ENCODE measurements at regions not wholly inside any gene's neighbourhood (a gene's known extent, or its start where the extent isn't known, plus 50 kb on each side); places are given as distances from the start of the nearest gene placed in this dataset.

DNA sequence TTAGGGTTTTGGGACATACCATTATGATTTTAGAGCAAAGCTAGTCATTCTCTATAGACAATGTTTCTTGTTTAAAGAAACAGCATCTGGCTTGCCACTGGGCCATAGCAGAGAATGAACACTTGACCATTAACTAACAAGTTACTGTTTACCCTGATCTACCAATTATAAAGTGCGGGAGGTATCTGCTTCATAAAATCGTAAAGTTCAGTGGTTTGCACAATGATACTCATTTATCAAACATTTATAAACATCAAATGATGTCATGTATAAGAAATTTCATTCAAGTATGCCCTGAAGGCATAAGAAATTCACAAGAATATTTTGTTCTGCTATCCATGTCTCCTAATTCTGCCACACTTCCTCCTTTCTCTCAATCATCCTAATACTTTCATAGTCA lies 139.2 kb downstream of the PCDH20 start:
- TF ChIP-seq, protein P1, sequence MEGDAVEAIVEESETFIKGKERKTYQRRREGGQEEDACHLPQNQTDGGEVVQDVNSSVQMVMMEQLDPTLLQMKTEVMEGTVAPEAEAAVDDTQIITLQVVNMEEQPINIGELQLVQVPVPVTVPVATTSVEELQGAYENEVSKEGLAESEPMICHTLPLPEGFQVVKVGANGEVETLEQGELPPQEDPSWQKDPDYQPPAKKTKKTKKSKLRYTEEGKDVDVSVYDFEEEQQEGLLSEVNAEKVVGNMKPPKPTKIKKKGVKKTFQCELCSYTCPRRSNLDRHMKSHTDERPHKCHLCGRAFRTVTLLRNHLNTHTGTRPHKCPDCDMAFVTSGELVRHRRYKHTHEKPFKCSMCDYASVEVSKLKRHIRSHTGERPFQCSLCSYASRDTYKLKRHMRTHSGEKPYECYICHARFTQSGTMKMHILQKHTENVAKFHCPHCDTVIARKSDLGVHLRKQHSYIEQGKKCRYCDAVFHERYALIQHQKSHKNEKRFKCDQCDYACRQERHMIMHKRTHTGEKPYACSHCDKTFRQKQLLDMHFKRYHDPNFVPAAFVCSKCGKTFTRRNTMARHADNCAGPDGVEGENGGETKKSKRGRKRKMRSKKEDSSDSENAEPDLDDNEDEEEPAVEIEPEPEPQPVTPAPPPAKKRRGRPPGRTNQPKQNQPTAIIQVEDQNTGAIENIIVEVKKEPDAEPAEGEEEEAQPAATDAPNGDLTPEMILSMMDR (IDR thresholded peaks at IDR 0.05): no peak
- TF ChIP-seq POLR2A (IDR thresholded peaks at IDR 0.05) (no peak), POLR2AphosphoS5 (IDR thresholded peaks at IDR 0.05) (no peak)

All from transverse colon (tissue), 4 donors.